ENCODE measurements at regions not wholly inside any gene's neighbourhood (a gene's known extent, or its start where the extent isn't known, plus 50 kb on each side); places are given as distances from the start of the nearest gene placed in this dataset.
"Not testable (repeated sequence)": the region's sequence is repeated elsewhere in the genome, so short reads cannot be mapped to it uniquely, and the experiment has no call there.

- TF ChIP-seq ATF3 (IDR thresholded peaks at IDR 0.05); CTCF (IDR thresholded peaks at IDR 0.05 in 2 of 3, conservative IDR thresholded peaks at IDR 0.05 in 1 of 3; ENCODE audit: borderline replicate concordance in 1 of 3, insufficient read depth in 1 of 3, low read depth in 2 of 3, low read length in 2 of 3): not testable (repeated sequence)
Measured at GRCh38 chr2:113570509-113571009, 56.5 kb upstream of the RABL2A start.
